Thyroid gland (tissue), 4 donors: ENCODE measurements at regions not wholly inside any gene's neighbourhood (a gene's known extent, or its start where the extent isn't known, plus 50 kb on each side); places are given as distances from the start of the nearest gene placed in this dataset.
A peak's percentile ranks its signal among the peaks of the same experiment; 100 is the strongest.
"Not testable (repeated sequence)": the region's sequence is repeated elsewhere in the genome, so short reads cannot be mapped to it uniquely, and the experiment has no call there.

ENCODE experiments used
- DNase-seq, 2 donors: peaks; one replicate each; pipeline ENCODE4 v3.0.0-alpha.2; 2019
- H3K27ac ChIP-seq, 3 donors: fragments of 200-600 bp; sonication (generic); 1 replicate in 2 of 3; 2 replicates in 1 of 3; pipeline ENCODE4 v1.5.1; 2016 to 2019; ENCODE audit warnings: mild to moderate bottlenecking in 1 of 3, moderate library complexity in 1 of 3
- H3K27me3 ChIP-seq: fragments of 200-600 bp; sonication (generic); one replicate; pipeline ENCODE4 v1.5.1; 2019
- H3K36me3 ChIP-seq, 2 donors: fragments of 200-600 bp; sonication (generic); one replicate each; pipeline ENCODE4 v1.5.1; 2016 to 2019
- H3K4me1 ChIP-seq, 2 donors: fragments of 200-600 bp; sonication (generic); one replicate each; pipeline ENCODE4 v1.5.1; 2017 to 2019
- H3K4me3 ChIP-seq, 3 donors: fragments of 200-600 bp; sonication (generic); replicated peaks in 1 of 3; 1 replicate in 2 of 3; 2 replicates in 1 of 3; pipeline ENCODE4 v1.5.1; 2016; ENCODE audit warnings: mild to moderate bottlenecking in 1 of 3
- H3K9me3 ChIP-seq: fragments of 200-600 bp; sonication (generic); one replicate; pipeline ENCODE4 v1.5.1; 2017
- POLR2A ChIP-seq, 2 donors: fragments of 450-650 bp; IDR thresholded peaks; one replicate each; pipeline ENCODE4 v1.6.1; 2017; ENCODE audit warnings: antibody characterized with exemption in 2 of 2, mild to moderate bottlenecking in 2 of 2, moderate library complexity in 1 of 2
- WGBS, 2 donors: methylation state at CpG; one replicate each; pipeline ENCODE4 v1.1.5; 2017; 5-methylcytosine and 5-hydroxymethylcytosine counted together
- intact Hi-C: fragments of 100-400 bp; cut with DNase I; formaldehyde crosslinking; loops from one replicate; pipeline ENCODE4 v1.15.1; 2023
- TF ChIP-seq, protein P1 (sequence below), 6 experiments: fragments of 200-600 bp in 3 of 6; fragments of 450-650 bp in 3 of 6; sonication (generic) in 3 of 6; IDR thresholded peaks; one replicate each; pipeline ENCODE4 v1.5.1; 2016 to 2019; ENCODE audit warnings: antibody characterized with exemption in 6 of 6, mild to moderate bottlenecking in 2 of 6, inconsistent platforms in 1 of 6, moderate library complexity in 1 of 6

DNA sequence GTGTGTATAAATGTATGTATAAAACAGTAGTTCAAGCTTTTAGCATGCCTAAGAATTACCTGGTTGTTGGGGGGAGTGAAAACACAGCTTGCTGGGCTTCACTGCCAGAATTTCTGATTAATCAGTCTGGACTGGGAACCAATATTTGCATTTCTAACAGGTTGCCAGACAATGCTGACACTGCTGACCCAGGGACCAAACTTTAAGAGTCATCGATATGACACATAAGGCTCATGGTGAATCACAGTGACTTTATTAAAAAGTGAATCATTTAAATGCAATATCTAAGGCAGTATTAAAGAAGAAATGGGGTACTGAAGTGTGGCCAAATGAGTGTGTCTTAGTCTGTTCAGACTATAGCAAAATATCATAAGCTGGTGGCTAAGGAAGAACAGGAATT is 195.9 kb upstream of the DTNA start:
- H3K9me3 ChIP-seq, result no peaks in the 10 kb centered on the region
- intact Hi-C loops, result no loop called here
- 96 to 100% methylated on average over 1 of the region's 1 CpG for WGBS, 2 donors

DNA sequence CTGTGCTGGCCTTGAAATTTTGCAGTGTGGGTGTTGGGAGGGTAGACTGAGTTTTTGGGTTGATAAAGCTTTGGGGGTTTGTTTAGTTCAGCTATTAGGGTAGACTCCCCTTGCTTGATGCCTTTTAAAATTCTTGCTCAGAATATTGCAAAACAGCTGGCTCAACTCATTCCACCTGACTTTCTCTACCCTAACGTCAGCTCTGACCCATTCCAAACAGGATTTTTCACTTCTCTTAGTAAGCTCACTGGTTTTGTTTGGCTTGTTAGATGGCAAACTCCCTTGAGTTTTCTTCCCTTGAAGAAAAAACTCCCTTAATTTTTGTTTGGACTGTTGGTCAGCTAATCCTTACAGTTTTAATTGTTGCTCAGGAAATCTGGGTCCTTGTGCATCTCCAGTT is 195.1 kb upstream of the DTNA start:
- no peaks in the 10 kb centered on the region for H3K9me3 ChIP-seq
- H3K27ac ChIP-seq, result no peak overlapping the region
- intact Hi-C loops, result no loop called here
- no peaks in the 10 kb centered on the region for H3K36me3 ChIP-seq
- TF ChIP-seq, protein P1, sequence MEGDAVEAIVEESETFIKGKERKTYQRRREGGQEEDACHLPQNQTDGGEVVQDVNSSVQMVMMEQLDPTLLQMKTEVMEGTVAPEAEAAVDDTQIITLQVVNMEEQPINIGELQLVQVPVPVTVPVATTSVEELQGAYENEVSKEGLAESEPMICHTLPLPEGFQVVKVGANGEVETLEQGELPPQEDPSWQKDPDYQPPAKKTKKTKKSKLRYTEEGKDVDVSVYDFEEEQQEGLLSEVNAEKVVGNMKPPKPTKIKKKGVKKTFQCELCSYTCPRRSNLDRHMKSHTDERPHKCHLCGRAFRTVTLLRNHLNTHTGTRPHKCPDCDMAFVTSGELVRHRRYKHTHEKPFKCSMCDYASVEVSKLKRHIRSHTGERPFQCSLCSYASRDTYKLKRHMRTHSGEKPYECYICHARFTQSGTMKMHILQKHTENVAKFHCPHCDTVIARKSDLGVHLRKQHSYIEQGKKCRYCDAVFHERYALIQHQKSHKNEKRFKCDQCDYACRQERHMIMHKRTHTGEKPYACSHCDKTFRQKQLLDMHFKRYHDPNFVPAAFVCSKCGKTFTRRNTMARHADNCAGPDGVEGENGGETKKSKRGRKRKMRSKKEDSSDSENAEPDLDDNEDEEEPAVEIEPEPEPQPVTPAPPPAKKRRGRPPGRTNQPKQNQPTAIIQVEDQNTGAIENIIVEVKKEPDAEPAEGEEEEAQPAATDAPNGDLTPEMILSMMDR (IDR thresholded peaks at IDR 0.05), result no peak
- TF ChIP-seq POLR2A (IDR thresholded peaks at IDR 0.05), result no peak
- H3K27me3 ChIP-seq, result no peaks in the 10 kb centered on the region
- no peak for DNase-seq
- H3K4me1 ChIP-seq, result no peaks in the 10 kb centered on the region
- H3K4me3 ChIP-seq, result no peak overlapping the region
- WGBS, 2 donors, result 48 to 64% methylated on average over 1 of the region's 1 CpG

More for the DNA sequence above, 195.9 kb upstream of the DTNA start:
- no peaks in the 10 kb centered on the region for H3K36me3 ChIP-seq
- no peak overlapping the region for H3K27ac ChIP-seq
- no peaks in the 10 kb centered on the region for H3K27me3 ChIP-seq
- DNase-seq, result no peak
- H3K4me3 ChIP-seq, result no peak overlapping the region
- H3K4me1 ChIP-seq, result no peaks in the 10 kb centered on the region
- TF ChIP-seq POLR2A (IDR thresholded peaks at IDR 0.05), result no peak
- TF ChIP-seq, protein P1 (IDR thresholded peaks at IDR 0.05), result no peak

DNA sequence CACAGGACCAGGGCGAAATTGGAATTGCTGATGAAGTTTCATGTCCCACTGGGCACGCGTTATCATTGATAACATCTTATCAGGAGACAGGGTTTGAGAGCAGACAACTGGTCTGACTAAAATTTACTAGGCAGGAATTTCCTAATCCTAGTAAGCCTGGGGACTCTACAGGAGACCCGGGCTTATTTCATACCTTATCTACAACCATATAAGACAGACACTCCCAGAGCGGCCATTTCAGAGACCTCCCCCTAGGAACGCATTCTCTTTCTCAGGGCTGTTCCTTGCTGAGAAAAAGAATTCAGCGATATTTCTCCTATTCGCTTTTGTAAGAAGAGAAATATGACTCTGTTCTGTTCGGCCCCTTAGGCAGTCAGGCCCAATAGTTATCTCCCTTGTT is 193.7 kb upstream of the DTNA start:
- DNase-seq, H3K36me3 ChIP-seq, H3K4me3 ChIP-seq, intact Hi-C loops, H3K27me3 ChIP-seq, H3K27ac ChIP-seq, H3K9me3 ChIP-seq, H3K4me1 ChIP-seq: not testable (repeated sequence)
- 81 to 86% methylated on average over 9 of the region's 9 CpGs for WGBS, 2 donors

DNA sequence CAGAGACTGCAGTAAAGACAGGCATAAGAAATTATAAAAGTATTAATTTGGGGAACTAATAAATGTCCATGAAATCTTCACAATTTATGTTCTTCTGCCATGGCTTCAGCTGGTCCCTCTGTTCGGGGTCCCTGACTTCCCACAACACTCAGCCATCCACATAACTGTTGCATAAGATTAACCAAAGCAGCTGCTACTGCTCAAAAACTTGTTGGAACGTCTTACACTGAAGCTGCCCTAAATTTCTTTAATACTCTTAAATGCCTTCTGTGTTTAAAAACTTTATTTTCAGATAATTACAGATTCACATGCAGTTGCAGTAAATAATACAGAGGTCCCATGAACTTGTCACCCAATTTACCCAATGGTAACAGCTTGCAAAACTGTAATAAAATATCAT is 193.1 kb upstream of the DTNA start:
- H3K4me3 ChIP-seq, H3K36me3 ChIP-seq, intact Hi-C loops, H3K27ac ChIP-seq, H3K4me1 ChIP-seq, DNase-seq, H3K27me3 ChIP-seq, H3K9me3 ChIP-seq: not testable (repeated sequence)
- WGBS, 2 donors, result 89 to 91% methylated on average over 2 of the region's 2 CpGs

DNA sequence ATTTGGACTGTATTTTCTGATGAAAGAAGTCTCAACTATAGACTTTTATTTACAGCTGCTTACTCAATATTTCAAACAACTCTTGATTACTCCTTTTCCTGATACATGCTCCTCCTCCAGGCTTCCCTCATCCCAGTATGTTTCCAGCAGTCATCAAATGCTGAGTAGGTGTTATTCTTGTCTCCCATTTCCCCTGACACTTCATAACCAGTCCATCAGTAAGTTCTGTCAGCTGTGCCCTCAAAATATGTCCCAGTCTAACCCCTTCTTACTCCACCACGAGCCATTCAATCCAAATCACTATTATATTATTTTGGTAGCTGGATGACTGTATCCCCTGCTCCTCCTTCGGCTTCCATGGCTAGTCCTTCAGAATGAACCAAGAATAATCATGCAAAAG is 189.1 kb upstream of the DTNA start:
- Histone ChIP-seq H3K4me3 (no peak overlapping the region), H3K4me1 (no peaks in the 10 kb centered on the region), H3K9me3 (no peaks in the 10 kb centered on the region), H3K36me3 (no peaks in the 10 kb centered on the region), H3K27ac (no peak overlapping the region), H3K27me3 (no peaks in the 10 kb centered on the region)
- DNase-seq, result no peak
- no peak for TF ChIP-seq POLR2A (IDR thresholded peaks at IDR 0.05)
- TF ChIP-seq, protein P1 (IDR thresholded peaks at IDR 0.05), result no peak
- 87 to 93% methylated on average over 2 of the region's 2 CpGs for WGBS, 2 donors
- intact Hi-C loops, result no loop called here

DNA sequence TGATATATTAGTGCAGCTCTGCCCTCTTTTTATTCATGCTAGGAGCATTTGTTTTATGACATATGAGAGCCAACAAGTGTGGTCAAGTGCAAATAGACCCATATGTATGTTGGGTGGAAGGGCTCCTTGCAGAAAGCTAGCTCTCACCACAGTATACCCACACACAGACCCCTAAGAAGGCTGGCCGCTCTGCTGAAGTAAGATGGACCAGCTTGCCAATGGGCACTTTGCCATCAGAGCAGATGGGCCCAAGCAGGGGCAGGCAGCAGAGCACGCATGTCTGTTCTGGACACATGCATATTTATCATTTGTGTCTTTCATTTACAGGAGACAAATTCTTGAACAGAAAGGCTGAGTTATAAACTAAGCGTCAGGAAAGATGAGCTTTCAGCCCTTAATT is 187.5 kb upstream of the DTNA start:
- H3K36me3 ChIP-seq, result no peaks in the 10 kb centered on the region
- H3K27me3 ChIP-seq, result no peaks in the 10 kb centered on the region
- H3K27ac ChIP-seq, result no peak overlapping the region
- peak in 1 of 2 donors; percentile 4 for DNase-seq
- TF ChIP-seq, protein P1 (IDR thresholded peaks at IDR 0.05), result no peak
- no peak for TF ChIP-seq POLR2A (IDR thresholded peaks at IDR 0.05)
- no peak overlapping the region for H3K4me3 ChIP-seq
- H3K9me3 ChIP-seq, result no peaks in the 10 kb centered on the region
- H3K4me1 ChIP-seq, result no peaks in the 10 kb centered on the region
- WGBS, 2 donors, result 79 to 90% methylated on average over 3 of the region's 3 CpGs
- intact Hi-C loops, result no loop called here
